Breast epithelium (tissue), 3 donors: ENCODE measurements at regions not wholly inside any gene's neighbourhood (a gene's known extent, or its start where the extent isn't known, plus 50 kb on each side); places are given as distances from the start of the nearest gene placed in this dataset.

ENCODE experiments used
- CTCF ChIP-seq, 3 donors: fragments of 450-650 bp; IDR thresholded peaks; one replicate each; pipeline ENCODE4 v1.5.1; 2016 to 2017; ENCODE audit warnings: antibody characterized with exemption in 3 of 3, mild to moderate bottlenecking in 3 of 3, moderate library complexity in 3 of 3
- POLR2AphosphoS5 ChIP-seq, 3 donors: sonication (generic); formaldehyde crosslinking; IDR thresholded peaks; one replicate each; pipeline ENCODE4 v1.6.1; 2017; ENCODE audit warnings: antibody characterized with exemption in 3 of 3

- TF ChIP-seq CTCF (IDR thresholded peaks at IDR 0.05) (no peak), POLR2AphosphoS5 (IDR thresholded peaks at IDR 0.05) (no peak)
Measured at GRCh38 chr7:80362677-80363076, 149.2 kb downstream of the GNAT3 start.
